ENCODE measurements at regions not wholly inside any gene's neighbourhood (a gene's known extent, or its start where the extent isn't known, plus 50 kb on each side); places are given as distances from the start of the nearest gene placed in this dataset.

GRCh38 chr4:166195101-166195500 lies 322.1 kb downstream of the TLL1 start:
- Histone ChIP-seq H3K36me3 (replicated peaks; ENCODE audit: insufficient read depth, low read depth) (no peaks in the 10 kb centered on the region), H3K27ac (no peak overlapping the region), H3K9me3 (ENCODE audit: low read depth) (no peaks in the 10 kb centered on the region), H3K27me3 (no peaks in the 10 kb centered on the region), H3K79me2 (no peaks in the 10 kb centered on the region), H3K4me1 (ENCODE audit: insufficient read depth) (no peaks in the 10 kb centered on the region), H3K4me2 (no peak overlapping the region), H3K4me3 (no peak overlapping the region), H3K9me2 (replicated peaks; ENCODE audit: insufficient read depth) (no peaks in the 10 kb centered on the region), H2AFZ (no peak overlapping the region), H4K20me1 (ENCODE audit: insufficient read depth, poor library complexity, severe bottlenecking) (no peaks in the 10 kb centered on the region)
- no peak for DNase-seq (ENCODE audit: low spot score)
- TF ChIP-seq CTCF (IDR thresholded peaks at IDR 0.05; ENCODE audit: poor library complexity): no peak
- TF ChIP-seq EZH2 (IDR thresholded peaks at IDR 0.05; ENCODE audit: borderline replicate concordance): no peak
- TF ChIP-seq EZH2phosphoT487 (IDR thresholded peaks at IDR 0.05; ENCODE audit: low read depth, severe bottlenecking, unreplicated experiment): no peak

GRCh38 chr4:166197166-166197565 lies 324.1 kb downstream of the TLL1 start:
- Histone ChIP-seq H3K4me3 (no peak overlapping the region), H4K20me1 (ENCODE audit: insufficient read depth, poor library complexity, severe bottlenecking) (no peaks in the 10 kb centered on the region), H3K79me2 (no peaks in the 10 kb centered on the region), H2AFZ (no peak overlapping the region), H3K27me3 (no peaks in the 10 kb centered on the region), H3K4me1 (ENCODE audit: insufficient read depth) (no peaks in the 10 kb centered on the region), H3K36me3 (replicated peaks; ENCODE audit: insufficient read depth, low read depth) (no peaks in the 10 kb centered on the region), H3K27ac (no peak overlapping the region), H3K9me3 (ENCODE audit: low read depth) (no peaks in the 10 kb centered on the region), H3K9me2 (replicated peaks; ENCODE audit: insufficient read depth) (no peaks in the 10 kb centered on the region), H3K4me2 (no peak overlapping the region)
- DNase-seq (ENCODE audit: low spot score): no peak
- WGBS (ENCODE audit: low lambda C conversion rate, missing lambda C conversion rate): 57% methylated on average over 3 of the region's 3 CpGs
- TF ChIP-seq CTCF (IDR thresholded peaks at IDR 0.05; ENCODE audit: poor library complexity) (no peak), EZH2 (IDR thresholded peaks at IDR 0.05; ENCODE audit: borderline replicate concordance) (no peak), EZH2phosphoT487 (IDR thresholded peaks at IDR 0.05; ENCODE audit: low read depth, severe bottlenecking, unreplicated experiment) (no peak)

- H3K4me1 ChIP-seq (ENCODE audit: insufficient read depth): no peaks in the 10 kb centered on the region
- TF ChIP-seq EZH2 (IDR thresholded peaks at IDR 0.05; ENCODE audit: borderline replicate concordance) (no peak), EZH2phosphoT487 (IDR thresholded peaks at IDR 0.05; ENCODE audit: low read depth, severe bottlenecking, unreplicated experiment) (no peak), CTCF (IDR thresholded peaks at IDR 0.05; ENCODE audit: poor library complexity) (no peak)
- no peaks in the 10 kb centered on the region for H3K27me3 ChIP-seq
- no peaks in the 10 kb centered on the region for H3K79me2 ChIP-seq
- no peak overlapping the region for H3K4me2 ChIP-seq
- H3K9me3 ChIP-seq (ENCODE audit: low read depth): no peaks in the 10 kb centered on the region
- no peak overlapping the region for H2AFZ ChIP-seq
- no peak overlapping the region for H3K4me3 ChIP-seq
- H3K27ac ChIP-seq: no peak overlapping the region
- no peaks in the 10 kb centered on the region for H3K36me3 ChIP-seq (replicated peaks; ENCODE audit: insufficient read depth, low read depth)
- 90% methylated on average over 6 of the region's 6 CpGs for WGBS (ENCODE audit: low lambda C conversion rate, missing lambda C conversion rate)
- H3K9me2 ChIP-seq (replicated peaks; ENCODE audit: insufficient read depth): no peaks in the 10 kb centered on the region
- DNase-seq (ENCODE audit: low spot score): no peak
- no peaks in the 10 kb centered on the region for H4K20me1 ChIP-seq (ENCODE audit: insufficient read depth, poor library complexity, severe bottlenecking)
These were observed 325.0 kb downstream of the TLL1 start for GRCh38 chr4:166198041-166198440.
